C4-2B (cell line): ENCODE measurements at regions not wholly inside any gene's neighbourhood (a gene's known extent, or its start where the extent isn't known, plus 50 kb on each side); places are given as distances from the start of the nearest gene placed in this dataset.

Experiments
- CTCF ChIP-seq: fragments of 450-650 bp; conservative IDR thresholded peaks from 2 replicates; pipeline ENCODE4 v1.5.1; 2017; ENCODE audit warnings: mild to moderate bottlenecking
- ZFX ChIP-seq: fragments of 450-650 bp; IDR thresholded peaks from 2 replicates; pipeline ENCODE4 v1.6.1; 2017

GRCh38 chr2:67055387-67056304, 341.5 kb upstream of the ETAA1 start:
- no peak for TF ChIP-seq CTCF
- no peak for TF ChIP-seq ZFX
